Activated CD4-positive, alpha-beta T cell treated with anti-CD3 and anti-CD28 coated beads for 36 hours (primary cell): ENCODE measurements at regions not wholly inside any gene's neighbourhood (a gene's known extent, or its start where the extent isn't known, plus 50 kb on each side); places are given as distances from the start of the nearest gene placed in this dataset.

Source experiments
- ATAC-seq: fragments of 200-7000 bp; cut with Tn5 transposase; one replicate; pipeline ENCODE4 v1.10.0; 2021; ENCODE audit warnings: mild to moderate bottlenecking, moderate library complexity
- CTCF ChIA-PET: fragments of 350-600 bp; sonication (Branson Sonifier 250); formaldehyde crosslinking; loops from one replicate; lab custom pipeline; 2021; ENCODE audit warnings: antibody characterized with exemption; lab: Charles Lee
- POLR2A ChIA-PET: fragments of 350-600 bp; sonication (Branson Sonifier 250); formaldehyde crosslinking; loops from one replicate; lab custom pipeline; 2021; ENCODE audit warnings: antibody characterized with exemption, inconsistent platforms; lab: Charles Lee
- DNase-seq: peaks from one replicate; pipeline ENCODE4 v3.0.0-alpha.2; 2020
- H3K27ac Mint-ChIP-seq: one replicate; pipeline ENCODE4 v1.8.0; 2021; ENCODE audit warnings: mixed read lengths
- H3K27me3 Mint-ChIP-seq: one replicate; pipeline ENCODE4 v1.8.0; 2021; ENCODE audit warnings: mixed read lengths
- H3K36me3 Mint-ChIP-seq: one replicate; pipeline ENCODE4 v1.8.0; 2021; ENCODE audit warnings: low read depth, mixed read lengths
- H3K4me1 Mint-ChIP-seq: one replicate; pipeline ENCODE4 v1.8.0; 2021; ENCODE audit warnings: mixed read lengths
- H3K4me3 Mint-ChIP-seq: one replicate; pipeline ENCODE4 v1.8.0; 2021; ENCODE audit warnings: mild to moderate bottlenecking, moderate library complexity, mixed read lengths
- H3K9me3 Mint-ChIP-seq: one replicate; pipeline ENCODE4 v1.8.0; 2021; ENCODE audit warnings: low read depth, mixed read lengths
- intact Hi-C, 2 experiments: fragments of 100-400 bp; cut with DNase I in 1 of 2; cut with micrococcal nuclease in 1 of 2; formaldehyde crosslinking; loops; one replicate each; pipeline versions ENCODE4 v1.14.2 to v1.15.1; 2022 to 2024; cut with DNase I, micrococcal nuclease

- H3K4me3 Mint-ChIP-seq: no peak overlapping the region
- no peaks in the 10 kb centered on the region for H3K9me3 Mint-ChIP-seq
- CTCF ChIA-PET: interaction anchor here (0.7 to 1.4 kb wide), 2 partner anchors 11 to 27 kb away, joined by 3 to 6 read pairs; no protein-coding TSS in a partner anchor
- DNase-seq: peak; percentile 24
- intact Hi-C loops: no loop called here
- POLR2A ChIA-PET: no interaction called here
- H3K27me3 Mint-ChIP-seq: no peaks in the 10 kb centered on the region
- H3K4me1 Mint-ChIP-seq: peaks cover 15% of the 10 kb centered on the region
- no peak overlapping the region for H3K27ac Mint-ChIP-seq
- peak; percentile 76 for ATAC-seq
- no peaks in the 10 kb centered on the region for H3K36me3 Mint-ChIP-seq
These were observed 83.3 kb downstream of the DDIT4L start for GRCh38 chr4:100106982-100107381.

- Mint-ChIP-seq H3K27ac (no peak overlapping the region), H3K27me3 (no peaks in the 10 kb centered on the region), H3K36me3 (no peaks in the 10 kb centered on the region), H3K4me1 (peaks cover 28% of the 10 kb centered on the region), H3K9me3 (no peaks in the 10 kb centered on the region), H3K4me3 (no peak overlapping the region)
- no peak for ATAC-seq
- intact Hi-C loops: no loop called here
- no peak for DNase-seq
- CTCF ChIA-PET: interaction anchor here (0.7 to 1.7 kb wide), 3 partner anchors 10 to 27 kb away, joined by 3 to 13 read pairs (median 3); no protein-coding TSS in a partner anchor
- POLR2A ChIA-PET: no interaction called here
These were observed 86.6 kb downstream of the DDIT4L start for GRCh38 chr4:100103671-100104070.

GRCh38 chr4:100100985-100101384 is 89.3 kb downstream of the DDIT4L start:
- Mint-ChIP-seq H3K4me1 (peaks cover 37% of the 10 kb centered on the region), H3K36me3 (no peaks in the 10 kb centered on the region), H3K27ac (peak overlapping the region; percentile 42), H3K4me3 (no peak overlapping the region), H3K27me3 (no peaks in the 10 kb centered on the region), H3K9me3 (no peaks in the 10 kb centered on the region)
- no peak for DNase-seq
- POLR2A ChIA-PET: no interaction called here
- CTCF ChIA-PET: interaction anchor here (0.7 kb wide), 1 partner anchor 196 kb away, joined by 3 read pairs; no protein-coding TSS in a partner anchor
- peak; percentile 33 for ATAC-seq
- intact Hi-C loops: no loop called here

GRCh38 chr4:100099746-100100145 is 90.5 kb downstream of the DDIT4L start:
- no peak overlapping the region for H3K4me3 Mint-ChIP-seq
- H3K4me1 Mint-ChIP-seq: peaks cover 49% of the 10 kb centered on the region
- DNase-seq (no peak), ATAC-seq (no peak)
- H3K27ac Mint-ChIP-seq: peak overlapping the region; percentile 51
- no peaks in the 10 kb centered on the region for H3K9me3 Mint-ChIP-seq
- ChIA-PET POLR2A (interaction anchor here (1.6 kb wide), 1 partner anchor 17 kb away, joined by 4 read pairs; no protein-coding TSS in a partner anchor), CTCF (interaction anchor here (1.0 to 1.8 kb wide), 2 partner anchors 14 to 22 kb away, joined by 4 to 5 read pairs; no protein-coding TSS in a partner anchor)
- no peaks in the 10 kb centered on the region for H3K36me3 Mint-ChIP-seq
- H3K27me3 Mint-ChIP-seq: no peaks in the 10 kb centered on the region
- intact Hi-C loops: loop anchor here (5.0 to 10.0 kb wide), 7 partner anchors 465 to 1425 kb away; partner anchors contain the start of gene TRMT10A (in 1 of the 2)

- DNase-seq: no peak
- no peaks in the 10 kb centered on the region for H3K27me3 Mint-ChIP-seq
- POLR2A ChIA-PET: interaction anchor here (1.6 kb wide), 1 partner anchor 16 kb away, joined by 4 read pairs; no protein-coding TSS in a partner anchor
These were observed 91.6 kb downstream of the DDIT4L start for GRCh38 chr4:100098681-100099080.

GRCh38 chr4:100098011-100098545 is 92.2 kb downstream of the DDIT4L start:
- Mint-ChIP-seq H3K4me3 (no peak overlapping the region), H3K4me1 (peaks cover 63% of the 10 kb centered on the region), H3K9me3 (no peaks in the 10 kb centered on the region), H3K27ac (peak overlapping the region; percentile 37), H3K27me3 (no peaks in the 10 kb centered on the region), H3K36me3 (no peaks in the 10 kb centered on the region)
- ChIA-PET POLR2A (no interaction called here), CTCF (interaction anchor here (0.7 to 2.8 kb wide), 3 partner anchors 15 to 904 kb away, joined by 3 to 22 read pairs (median 7); no protein-coding TSS in a partner anchor)
- DNase-seq: no peak
- no peak for ATAC-seq
- intact Hi-C loops: loop anchor here (5.0 to 10.0 kb wide), 7 partner anchors 467 to 1427 kb away; partner anchors contain the start of gene TRMT10A (in 1 of the 2)

More at GRCh38 chr4:100098681-100099080, 91.6 kb downstream of the DDIT4L start:
- CTCF ChIA-PET: interaction anchor here (0.7 to 1.8 kb wide), 3 partner anchors 16 to 903 kb away, joined by 3 to 7 read pairs (median 5); no protein-coding TSS in a partner anchor
- H3K4me3 Mint-ChIP-seq: no peak overlapping the region
- peak overlapping the region; percentile 75 for H3K27ac Mint-ChIP-seq
- H3K9me3 Mint-ChIP-seq: no peaks in the 10 kb centered on the region
- H3K36me3 Mint-ChIP-seq: no peaks in the 10 kb centered on the region
- intact Hi-C loops: loop anchor here (5.0 to 10.0 kb wide), 7 partner anchors 466 to 1426 kb away; partner anchors contain the start of gene TRMT10A (in 1 of the 2)
- H3K4me1 Mint-ChIP-seq: peaks cover 57% of the 10 kb centered on the region
- no peak for ATAC-seq

- ATAC-seq: peak; percentile 85
- POLR2A ChIA-PET: interaction anchor here (0.7 to 1.2 kb wide), 2 partner anchors 13 to 146 kb away, joined by 3 to 6 read pairs; partner anchors contain the start of gene H2AZ1
- CTCF ChIA-PET: interaction anchor here (0.6 to 2.8 kb wide), 16 partner anchors 11 to 1062 kb away, joined by 3 to 22 read pairs (median 4); no protein-coding TSS in a partner anchor
These were observed 94.3 kb downstream of the DDIT4L start for GRCh38 chr4:100095729-100096595.

GRCh38 chr4:100093091-100093866 is 97.0 kb downstream of the DDIT4L start:
- peak; percentile 94 for DNase-seq
- Mint-ChIP-seq H3K4me1 (peaks cover 56% of the 10 kb centered on the region), H3K36me3 (no peaks in the 10 kb centered on the region), H3K27ac (peak overlapping the region; percentile 94), H3K27me3 (peaks cover 1% of the 10 kb centered on the region), H3K9me3 (no peaks in the 10 kb centered on the region), H3K4me3 (peak overlapping the region; percentile 33)
- CTCF ChIA-PET: interaction anchor here (0.6 to 3.9 kb wide), 46 partner anchors 8 to 1638 kb away, joined by 3 to 56 read pairs (median 4); partner anchors contain the start of genes DNAJB14 and H2AZ1
- intact Hi-C loops: loop anchor here (1.0 to 10.0 kb wide), 13 partner anchors 96 to 1638 kb away; partner anchors contain the start of genes PPP3CA (in 2 of the 2) and TRMT10A (in 1 of the 2)
- peak; percentile 94 for ATAC-seq
- POLR2A ChIA-PET: interaction anchor here (1.3 kb wide), 1 partner anchor 10 kb away, joined by 9 read pairs; no protein-coding TSS in a partner anchor

More at GRCh38 chr4:100095729-100096595, 94.3 kb downstream of the DDIT4L start:
- Mint-ChIP-seq H3K36me3 (no peaks in the 10 kb centered on the region), H3K27ac (peak overlapping the region; percentile 93), H3K27me3 (no peaks in the 10 kb centered on the region), H3K9me3 (no peaks in the 10 kb centered on the region), H3K4me3 (no peak overlapping the region), H3K4me1 (peaks cover 66% of the 10 kb centered on the region)
- intact Hi-C loops: loop anchor here (2.0 to 10.0 kb wide), 8 partner anchors 145 to 1429 kb away; partner anchors contain the start of genes H2AZ1 (in 1 of the 2) and TRMT10A (in 1 of the 2)
- peak; percentile 85 for DNase-seq

- ATAC-seq: no peak
- DNase-seq: no peak
- CTCF ChIA-PET: no interaction called here
- Mint-ChIP-seq H3K27ac (peak overlapping the region; percentile 38), H3K4me3 (no peak overlapping the region), H3K27me3 (peaks cover 1% of the 10 kb centered on the region), H3K36me3 (peaks cover 3% of the 10 kb centered on the region), H3K4me1 (peaks cover 32% of the 10 kb centered on the region), H3K9me3 (peaks cover 5% of the 10 kb centered on the region)
- POLR2A ChIA-PET: no interaction called here
- intact Hi-C loops: no loop called here
These were observed 102.5 kb downstream of the DDIT4L start for GRCh38 chr4:100087743-100088142.

GRCh38 chr4:100086766-100087431 is 103.4 kb downstream of the DDIT4L start:
- Mint-ChIP-seq H3K27ac (peak overlapping the region; percentile 38), H3K9me3 (peaks cover 5% of the 10 kb centered on the region), H3K4me3 (no peak overlapping the region), H3K36me3 (peaks cover 3% of the 10 kb centered on the region), H3K4me1 (peaks cover 31% of the 10 kb centered on the region), H3K27me3 (peaks cover 1% of the 10 kb centered on the region)
- ATAC-seq: no peak
- CTCF ChIA-PET: interaction anchor here (1.4 to 1.5 kb wide), 2 partner anchors 13 to 16 kb away, joined by 3 to 4 read pairs; no protein-coding TSS in a partner anchor
- intact Hi-C loops: no loop called here
- DNase-seq: no peak
- POLR2A ChIA-PET: no interaction called here
